Thoracic aorta (tissue), 2 donors: ENCODE measurements at regions not wholly inside any gene's neighbourhood (a gene's known extent, or its start where the extent isn't known, plus 50 kb on each side); places are given as distances from the start of the nearest gene placed in this dataset.

ENCODE experiments used
- ATAC-seq: fragments of 150-250 bp; one replicate; pipeline ENCODE4 v1.8.0; 2017; ENCODE audit warnings: low read depth; ENCODE audit not compliant: insufficient number of reproducible peaks, low FRiP score
- DNase-seq: peaks from one replicate; pipeline ENCODE4 v3.0.0-alpha.2; 2020; ENCODE audit warnings: low spot score
- H3K27ac ChIP-seq, 2 donors: fragments of 200-600 bp; sonication (generic); 1 replicate in 1 of 2; 2 replicates in 1 of 2; pipeline ENCODE4 v1.5.1; 2016; ENCODE audit warnings: mild to moderate bottlenecking in 2 of 2, moderate library complexity in 2 of 2
- H3K27me3 ChIP-seq: fragments of 200-600 bp; sonication (generic); replicated peaks from 2 replicates; pipeline ENCODE4 v1.6.0; 2016; ENCODE audit warnings: mild to moderate bottlenecking; ENCODE audit not compliant: insufficient read depth
- H3K36me3 ChIP-seq: fragments of 200-600 bp; sonication (generic); one replicate; pipeline ENCODE4 v1.5.1; 2016
- H3K4me1 ChIP-seq, 2 donors: fragments of 200-600 bp; sonication (generic); 1 replicate in 1 of 2; 2 replicates in 1 of 2; pipeline versions ENCODE4 v1.5.1 to v1.6.0; 2016; ENCODE audit warnings: low read depth in 2 of 2, mild to moderate bottlenecking in 1 of 2; ENCODE audit not compliant: control insufficient read depth in 1 of 2
- H3K4me3 ChIP-seq: fragments of 200-600 bp; sonication (generic); 2 replicates; pipeline ENCODE4 v1.5.1; 2016; ENCODE audit warnings: mild to moderate bottlenecking
- H3K9me3 ChIP-seq: fragments of 200-600 bp; sonication (generic); 2 replicates; pipeline ENCODE4 v1.5.1; 2016
- CTCF ChIP-seq: fragments of 200-600 bp; sonication (generic); IDR thresholded peaks from one replicate; pipeline ENCODE4 v1.5.1; 2019; ENCODE audit warnings: antibody characterized with exemption

GRCh38 chr9:134575901-134576176, 65.8 kb upstream of the COL5A1 start:
- TF ChIP-seq CTCF, result no peak
- ATAC-seq, result no peak
- no peak overlapping the region for H3K4me3 ChIP-seq
- H3K4me1 ChIP-seq, result peaks cover 0 to 6% of the 10 kb centered on the region in 2 donors
- H3K27me3 ChIP-seq, result no peaks in the 10 kb centered on the region
- no peaks in the 10 kb centered on the region for H3K9me3 ChIP-seq
- no peak overlapping the region for H3K27ac ChIP-seq
- H3K36me3 ChIP-seq, result no peaks in the 10 kb centered on the region
- DNase-seq, result no peak

- DNase-seq, result no peak
These were observed 56.5 kb upstream of the COL5A1 start for GRCh38 chr9:134585021-134585561.

GRCh38 chr9:134585746-134586706, 55.6 kb upstream of the COL5A1 start:
- TF ChIP-seq CTCF, result no peak
- Histone ChIP-seq H3K27ac (no peak overlapping the region), H3K4me3 (no peak overlapping the region), H3K36me3 (no peaks in the 10 kb centered on the region), H3K4me1 (no peaks in the 10 kb centered on the region), H3K9me3 (no peaks in the 10 kb centered on the region), H3K27me3 (no peaks in the 10 kb centered on the region)
- no peak for DNase-seq
- ATAC-seq, result no peak

More at GRCh38 chr9:134585021-134585561, 56.5 kb upstream of the COL5A1 start:
- no peak for TF ChIP-seq CTCF
- Histone ChIP-seq H3K9me3 (no peaks in the 10 kb centered on the region), H3K4me3 (no peak overlapping the region), H3K36me3 (no peaks in the 10 kb centered on the region), H3K27me3 (no peaks in the 10 kb centered on the region), H3K27ac (no peak overlapping the region), H3K4me1 (no peaks in the 10 kb centered on the region)
- no peak for ATAC-seq

- H3K4me1 ChIP-seq, result peaks cover 8 to 10% of the 10 kb centered on the region in 2 donors
- DNase-seq (no peak), ATAC-seq (no peak)
- H3K9me3 ChIP-seq, result no peaks in the 10 kb centered on the region
- no peaks in the 10 kb centered on the region for H3K36me3 ChIP-seq
- H3K27me3 ChIP-seq, result no peaks in the 10 kb centered on the region
- TF ChIP-seq CTCF, result no peak
- no peak overlapping the region for H3K27ac ChIP-seq
- no peak overlapping the region for H3K4me3 ChIP-seq
These were observed 51.9 kb upstream of the COL5A1 start for GRCh38 chr9:134589748-134590147.

GRCh38 chr9:134590240-134591081, 51.1 kb upstream of the COL5A1 start:
- Histone ChIP-seq H3K36me3 (no peaks in the 10 kb centered on the region), H3K27me3 (no peaks in the 10 kb centered on the region), H3K4me3 (no peak overlapping the region), H3K27ac (no peak overlapping the region), H3K4me1 (peaks cover 8 to 10% of the 10 kb centered on the region in 2 donors), H3K9me3 (no peaks in the 10 kb centered on the region)
- DNase-seq (no peak), ATAC-seq (no peak)
- no peak for TF ChIP-seq CTCF
